ENCODE measurements at regions not wholly inside any gene's neighbourhood (a gene's known extent, or its start where the extent isn't known, plus 50 kb on each side); places are given as distances from the start of the nearest gene placed in this dataset.

DNA sequence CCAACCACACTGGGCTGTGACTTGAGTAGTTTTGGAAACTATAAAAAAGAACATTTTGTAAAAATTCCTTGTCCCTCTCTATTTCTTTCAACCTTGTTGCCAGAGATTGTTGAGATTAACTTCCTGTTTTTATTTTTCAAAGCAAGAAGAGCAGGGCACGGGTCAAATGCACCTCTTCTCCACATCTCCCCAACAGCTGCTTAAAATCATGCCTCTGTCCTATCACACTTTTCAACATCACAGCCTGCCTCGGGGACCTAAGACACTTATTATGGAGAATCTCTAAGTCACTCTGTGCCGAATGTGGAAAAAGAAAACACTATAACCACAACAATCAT, 280.3 kb upstream of the TNC start:
- TF ChIP-seq CTCF (IDR thresholded peaks at IDR 0.05) (no peak), POLR2A (IDR thresholded peaks at IDR 0.05) (no peak)
